Keratinocyte (primary cell): ENCODE measurements at regions not wholly inside any gene's neighbourhood (a gene's known extent, or its start where the extent isn't known, plus 50 kb on each side); places are given as distances from the start of the nearest gene placed in this dataset.
A peak's percentile ranks its signal among the peaks of the same experiment; 100 is the strongest.

Experiments
- DNase-seq: peaks from one replicate; pipeline ENCODE4 v3.0.0-alpha.2; 2011; ENCODE audit warnings: low read depth, missing footprints, low spot score
- FAIRE-seq: peaks from 2 replicates; lab custom pipeline; 2011; peaks lifted over from hg19 to GRCh38; lab: Jason Lieb, UNC
- H2AFZ ChIP-seq: 2 replicates; pipeline ENCODE4 v1.6.0; 2012; ENCODE audit warnings: low read length, control low read depth, inconsistent platforms; ENCODE audit not compliant: control insufficient read depth
- H3K27ac ChIP-seq: 2 replicates; pipeline ENCODE4 v1.5.1; 2011; ENCODE audit warnings: low read length; ENCODE audit not compliant: control insufficient read depth, insufficient read depth
- H3K27me3 ChIP-seq: 3 replicates; pipeline ENCODE4 v1.6.0; 2011; ENCODE audit warnings: low read length; ENCODE audit not compliant: control insufficient read depth, insufficient read depth; ENCODE audit errors: extremely low read depth
- H3K36me3 ChIP-seq, 2 experiments: 2 replicates in 1 of 2; 3 replicates in 1 of 2; pipeline ENCODE4 v1.5.1; 2011; ENCODE audit warnings: low read length in 2 of 2, mild to moderate bottlenecking in 1 of 2; ENCODE audit not compliant: control insufficient read depth in 2 of 2, insufficient read depth in 2 of 2; ENCODE audit errors: extremely low read depth in 1 of 2
- H3K4me1 ChIP-seq: 3 replicates; pipeline ENCODE4 v1.5.1; 2011; ENCODE audit warnings: low read length; ENCODE audit not compliant: control insufficient read depth, insufficient read depth; ENCODE audit errors: extremely low read depth
- H3K4me2 ChIP-seq: 3 replicates; pipeline ENCODE4 v1.6.0; 2011; ENCODE audit warnings: low read depth, low read length; ENCODE audit not compliant: control insufficient read depth, insufficient read depth; ENCODE audit errors: extremely low read depth
- H3K4me3 ChIP-seq, 3 experiments: fragments of 200-600 bp in 1 of 3; sonication (generic) in 1 of 3; 2 replicates in 2 of 3; 3 replicates in 1 of 3; pipeline ENCODE4 v1.5.1; 2011 to 2016; ENCODE audit warnings: low read length in 3 of 3, mild to moderate bottlenecking in 3 of 3, control low read depth in 2 of 3, inconsistent platforms in 1 of 3, low read depth in 1 of 3, mixed read lengths in 1 of 3, mixed run types in 1 of 3, moderate library complexity in 1 of 3; ENCODE audit not compliant: control insufficient read depth in 2 of 3, insufficient read depth in 2 of 3; ENCODE audit errors: extremely low read depth in 1 of 3
- H3K79me2 ChIP-seq: 2 replicates; pipeline ENCODE4 v1.6.0; 2012; ENCODE audit warnings: low read length; ENCODE audit not compliant: control insufficient read depth, insufficient read depth
- H3K9ac ChIP-seq: 3 replicates; pipeline ENCODE4 v1.6.0; 2011; ENCODE audit warnings: low read length; ENCODE audit not compliant: control insufficient read depth, insufficient read depth; ENCODE audit errors: extremely low read depth
- H3K9me1 ChIP-seq: 3 replicates; pipeline ENCODE4 v1.6.0; 2011; ENCODE audit warnings: low read length; ENCODE audit not compliant: control insufficient read depth, insufficient read depth; ENCODE audit errors: extremely low read depth
- H3K9me3 ChIP-seq: 2 replicates; pipeline ENCODE4 v1.5.1; 2012; ENCODE audit warnings: low read depth, low read length; ENCODE audit not compliant: control insufficient read depth
- H4K20me1 ChIP-seq: 3 replicates; pipeline ENCODE4 v1.6.0; 2011; ENCODE audit warnings: low read length; ENCODE audit not compliant: control insufficient read depth, insufficient read depth; ENCODE audit errors: extremely low read depth
- EZH2 ChIP-seq: IDR thresholded peaks from one replicate; pipeline ENCODE4 v1.6.1; 2012; ENCODE audit warnings: inconsistent platforms, mild to moderate bottlenecking, low read length, moderate library complexity
- dilution Hi-C: fragments of 300-500 bp; cut with MboI; formaldehyde crosslinking; loops from one replicate; pipeline ENCODE4 v1.7.0; 2020; ENCODE audit warnings: low sequenced_read_pairs; ENCODE audit not compliant: extremely low pct_ligation_motif_present
- TF ChIP-seq, protein P1 (sequence below), 3 experiments: IDR thresholded peaks in 1 of 3; conservative IDR thresholded peaks in 1 of 3; optimal IDR thresholded peaks in 1 of 3; 2 replicates in 2 of 3; 3 replicates in 1 of 3; pipeline versions ENCODE3 to v1.5.1; 2011; ENCODE audit warnings: low read length in 3 of 3, mild to moderate bottlenecking in 3 of 3, moderate library complexity in 2 of 3, control low read depth in 1 of 3, inconsistent platforms in 1 of 3; ENCODE audit not compliant: insufficient read depth in 2 of 3; ENCODE audit errors: extremely low read depth in 1 of 3

DNA sequence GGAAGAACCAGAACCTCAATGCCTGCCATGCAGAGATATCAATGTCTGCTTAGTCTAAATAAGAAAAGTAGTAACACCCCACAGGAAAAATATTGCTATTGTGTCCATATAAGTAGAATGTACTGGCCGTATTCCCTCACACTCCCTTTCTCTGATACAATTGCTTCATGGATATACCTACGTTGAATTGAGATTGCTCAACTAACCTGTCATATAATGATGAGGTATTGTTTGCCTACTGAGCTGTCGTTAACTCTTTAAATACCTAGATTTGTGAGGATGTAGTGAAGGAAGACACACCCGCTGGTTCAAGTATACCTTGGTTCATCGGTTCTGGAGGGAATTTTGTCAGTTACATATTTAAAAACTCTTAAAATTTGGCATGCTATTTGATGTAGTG is 480.7 kb upstream of the TCF4 start:
- peak overlapping the region; percentile 13 for H3K4me2 ChIP-seq
- H3K4me3 ChIP-seq, result no peak overlapping the region
- dilution Hi-C loops, result no loop called here
- FAIRE-seq (no peak), DNase-seq (no peak)
- H3K9me3 ChIP-seq, result no peaks in the 10 kb centered on the region
- H3K79me2 ChIP-seq, result no peaks in the 10 kb centered on the region
- H4K20me1 ChIP-seq, result no peaks in the 10 kb centered on the region
- no peak for TF ChIP-seq EZH2
- TF ChIP-seq, protein P1, sequence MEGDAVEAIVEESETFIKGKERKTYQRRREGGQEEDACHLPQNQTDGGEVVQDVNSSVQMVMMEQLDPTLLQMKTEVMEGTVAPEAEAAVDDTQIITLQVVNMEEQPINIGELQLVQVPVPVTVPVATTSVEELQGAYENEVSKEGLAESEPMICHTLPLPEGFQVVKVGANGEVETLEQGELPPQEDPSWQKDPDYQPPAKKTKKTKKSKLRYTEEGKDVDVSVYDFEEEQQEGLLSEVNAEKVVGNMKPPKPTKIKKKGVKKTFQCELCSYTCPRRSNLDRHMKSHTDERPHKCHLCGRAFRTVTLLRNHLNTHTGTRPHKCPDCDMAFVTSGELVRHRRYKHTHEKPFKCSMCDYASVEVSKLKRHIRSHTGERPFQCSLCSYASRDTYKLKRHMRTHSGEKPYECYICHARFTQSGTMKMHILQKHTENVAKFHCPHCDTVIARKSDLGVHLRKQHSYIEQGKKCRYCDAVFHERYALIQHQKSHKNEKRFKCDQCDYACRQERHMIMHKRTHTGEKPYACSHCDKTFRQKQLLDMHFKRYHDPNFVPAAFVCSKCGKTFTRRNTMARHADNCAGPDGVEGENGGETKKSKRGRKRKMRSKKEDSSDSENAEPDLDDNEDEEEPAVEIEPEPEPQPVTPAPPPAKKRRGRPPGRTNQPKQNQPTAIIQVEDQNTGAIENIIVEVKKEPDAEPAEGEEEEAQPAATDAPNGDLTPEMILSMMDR (optimal IDR thresholded peaks at IDR 0.05 in 1 of 3, IDR thresholded peaks at IDR 0.05 in 1 of 3, conservative IDR thresholded peaks at IDR 0.05 in 1 of 3; ENCODE audit: extremely low read depth in 1 of 3, insufficient read depth in 2 of 3, low read length in 3 of 3), result no peak
- H3K27me3 ChIP-seq, result no peaks in the 10 kb centered on the region
- H3K9ac ChIP-seq, result no peak overlapping the region
- H2AFZ ChIP-seq, result peak overlapping the region; percentile 48
- peak overlapping the region; percentile 22 for H3K27ac ChIP-seq
- H3K9me1 ChIP-seq, result no peaks in the 10 kb centered on the region
- H3K4me1 ChIP-seq, result peaks cover 11% of the 10 kb centered on the region
- H3K36me3 ChIP-seq, result no peaks in the 10 kb centered on the region

DNA sequence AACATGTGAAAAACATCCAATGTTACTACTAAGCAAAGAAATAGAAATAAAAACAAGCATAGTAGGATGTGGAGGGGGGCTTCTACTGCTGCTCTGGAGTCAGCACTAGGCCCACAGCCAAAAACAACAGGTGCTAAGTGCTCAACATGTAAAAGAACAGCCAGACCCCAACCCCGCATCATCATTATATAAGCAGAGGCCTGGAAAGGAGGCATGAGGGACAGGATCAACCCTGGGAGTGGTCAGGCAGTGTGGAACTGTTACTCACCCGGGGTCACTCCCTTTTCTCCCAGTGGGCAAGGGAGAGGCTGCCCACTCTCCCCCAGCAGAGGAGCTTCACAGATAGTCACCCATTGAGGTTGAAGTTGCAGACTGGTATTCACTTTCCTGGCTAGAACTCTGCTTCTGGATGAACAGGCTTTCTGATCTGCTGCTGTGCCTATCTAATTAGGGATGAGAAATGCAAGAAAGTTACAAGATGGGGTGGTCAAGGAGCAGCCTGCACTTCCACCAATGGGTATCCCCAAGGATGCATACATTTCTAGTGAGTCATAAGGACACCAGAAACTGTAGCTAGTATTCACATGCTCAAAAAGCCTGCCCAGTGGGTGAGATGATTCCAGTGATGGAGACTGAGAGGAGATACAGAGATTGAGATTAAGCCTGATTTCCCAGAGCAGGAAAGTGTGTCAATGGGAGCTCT is 480.1 kb upstream of the TCF4 start:
- FAIRE-seq, result peak; percentile 86
- peak; percentile 15 for DNase-seq

More for the DNA sequence above, 480.1 kb upstream of the TCF4 start:
- Histone ChIP-seq H3K4me2 (peak overlapping the region; percentile 13), H3K27ac (peak overlapping the region; percentile 22), H3K9me3 (no peaks in the 10 kb centered on the region), H3K4me1 (peaks cover 11% of the 10 kb centered on the region), H3K9ac (no peak overlapping the region), H3K27me3 (no peaks in the 10 kb centered on the region), H3K36me3 (no peaks in the 10 kb centered on the region), H3K4me3 (peak overlapping the region in 1 of 3 experiments; percentile 19), H4K20me1 (no peaks in the 10 kb centered on the region), H3K9me1 (no peaks in the 10 kb centered on the region), H3K79me2 (no peaks in the 10 kb centered on the region), H2AFZ (peak overlapping the region; percentile 48)
- TF ChIP-seq EZH2, result no peak
- TF ChIP-seq, protein P1 (optimal IDR thresholded peaks at IDR 0.05 in 1 of 3, IDR thresholded peaks at IDR 0.05 in 1 of 3, conservative IDR thresholded peaks at IDR 0.05 in 1 of 3; ENCODE audit: extremely low read depth in 1 of 3, insufficient read depth in 2 of 3, low read length in 3 of 3), result no peak
- dilution Hi-C loops, result no loop called here
